KMS-11 (cell line): ENCODE measurements at regions not wholly inside any gene's neighbourhood (a gene's known extent, or its start where the extent isn't known, plus 50 kb on each side); places are given as distances from the start of the nearest gene placed in this dataset.

Experiments
- H2AFZ ChIP-seq: fragments of 200-600 bp; sonication (generic); 2 replicates; pipeline ENCODE4 v1.6.1; 2016; ENCODE audit warnings: antibody characterized with exemption, mixed run types, low read depth
- H3K27ac ChIP-seq: fragments of 200-600 bp; sonication (generic); 2 replicates; pipeline ENCODE4 v1.6.1; 2016; ENCODE audit warnings: mild to moderate bottlenecking, mixed run types
- H3K27me3 ChIP-seq: fragments of 200-600 bp; sonication (generic); 2 replicates; pipeline ENCODE4 v1.6.1; 2017; ENCODE audit warnings: mild to moderate bottlenecking, low read depth, mixed run types, moderate library complexity; ENCODE audit not compliant: insufficient read depth
- H3K36me3 ChIP-seq: fragments of 200-600 bp; sonication (generic); 2 replicates; pipeline ENCODE4 v1.6.1; 2017; ENCODE audit warnings: mild to moderate bottlenecking, mixed run types; ENCODE audit not compliant: insufficient read depth
- H3K4me1 ChIP-seq: fragments of 200-600 bp; sonication (generic); 2 replicates; pipeline ENCODE4 v1.6.1; 2016; ENCODE audit warnings: mild to moderate bottlenecking, low read depth, mixed run types; ENCODE audit not compliant: poor library complexity, severe bottlenecking
- H3K4me2 ChIP-seq: fragments of 200-600 bp; sonication (generic); 2 replicates; pipeline ENCODE4 v1.7.0; 2016; ENCODE audit warnings: mild to moderate bottlenecking, mixed run types
- H3K4me3 ChIP-seq: fragments of 200-600 bp; sonication (generic); IDR thresholded peaks from 2 replicates; pipeline ENCODE4 v1.6.1; 2017; ENCODE audit warnings: low read depth, low read length, mixed read lengths; ENCODE audit not compliant: insufficient read depth
- H3K79me2 ChIP-seq: fragments of 200-600 bp; sonication (generic); 2 replicates; pipeline ENCODE4 v1.6.1; 2016; ENCODE audit warnings: low read depth, mixed run types; ENCODE audit not compliant: insufficient read depth
- H3K9ac ChIP-seq: fragments of 200-600 bp; sonication (generic); 2 replicates; pipeline ENCODE4 v1.6.1; 2016; ENCODE audit warnings: mild to moderate bottlenecking, mixed run types
- H4K20me1 ChIP-seq: fragments of 200-600 bp; sonication (generic); 2 replicates; pipeline ENCODE4 v1.6.1; 2016; ENCODE audit warnings: mild to moderate bottlenecking, mixed run types; ENCODE audit not compliant: insufficient read depth
- TF ChIP-seq, protein P1 (sequence below): fragments of 200-600 bp; sonication (generic); conservative IDR thresholded peaks from 2 replicates; pipeline ENCODE4 v1.6.1; 2017; ENCODE audit warnings: low read depth, mild to moderate bottlenecking, antibody characterized with exemption, low read length, moderate library complexity, mixed read lengths

DNA sequence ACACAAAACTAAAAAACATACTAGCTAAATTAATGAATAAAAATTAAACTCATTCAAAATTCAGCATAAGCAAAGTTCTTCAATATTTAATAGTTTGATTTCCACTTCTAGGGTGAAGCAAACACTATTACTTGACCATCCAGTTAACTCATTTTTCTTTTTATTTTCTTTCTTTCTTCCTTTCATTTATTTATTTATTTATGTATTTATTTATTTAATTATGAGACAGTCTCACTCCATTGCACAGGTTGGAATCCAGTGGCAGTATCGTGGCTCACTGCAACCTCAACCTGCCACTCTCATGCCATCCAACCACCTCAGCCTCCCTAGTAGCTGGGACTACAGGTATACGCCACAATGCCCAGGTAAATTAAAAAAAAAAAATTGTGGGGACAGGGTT lies 2069.5 kb downstream of the NCAM2 start:
- no peaks in the 10 kb centered on the region for H3K27me3 ChIP-seq
- H3K4me1 ChIP-seq = no peaks in the 10 kb centered on the region
- no peak overlapping the region for H2AFZ ChIP-seq
- no peaks in the 10 kb centered on the region for H3K79me2 ChIP-seq
- H3K9ac ChIP-seq = no peak overlapping the region
- TF ChIP-seq, protein P1, sequence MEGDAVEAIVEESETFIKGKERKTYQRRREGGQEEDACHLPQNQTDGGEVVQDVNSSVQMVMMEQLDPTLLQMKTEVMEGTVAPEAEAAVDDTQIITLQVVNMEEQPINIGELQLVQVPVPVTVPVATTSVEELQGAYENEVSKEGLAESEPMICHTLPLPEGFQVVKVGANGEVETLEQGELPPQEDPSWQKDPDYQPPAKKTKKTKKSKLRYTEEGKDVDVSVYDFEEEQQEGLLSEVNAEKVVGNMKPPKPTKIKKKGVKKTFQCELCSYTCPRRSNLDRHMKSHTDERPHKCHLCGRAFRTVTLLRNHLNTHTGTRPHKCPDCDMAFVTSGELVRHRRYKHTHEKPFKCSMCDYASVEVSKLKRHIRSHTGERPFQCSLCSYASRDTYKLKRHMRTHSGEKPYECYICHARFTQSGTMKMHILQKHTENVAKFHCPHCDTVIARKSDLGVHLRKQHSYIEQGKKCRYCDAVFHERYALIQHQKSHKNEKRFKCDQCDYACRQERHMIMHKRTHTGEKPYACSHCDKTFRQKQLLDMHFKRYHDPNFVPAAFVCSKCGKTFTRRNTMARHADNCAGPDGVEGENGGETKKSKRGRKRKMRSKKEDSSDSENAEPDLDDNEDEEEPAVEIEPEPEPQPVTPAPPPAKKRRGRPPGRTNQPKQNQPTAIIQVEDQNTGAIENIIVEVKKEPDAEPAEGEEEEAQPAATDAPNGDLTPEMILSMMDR = no peak
- no peaks in the 10 kb centered on the region for H4K20me1 ChIP-seq
- no peak overlapping the region for H3K4me3 ChIP-seq
- no peak overlapping the region for H3K4me2 ChIP-seq
- H3K36me3 ChIP-seq = no peaks in the 10 kb centered on the region
- no peak overlapping the region for H3K27ac ChIP-seq

DNA sequence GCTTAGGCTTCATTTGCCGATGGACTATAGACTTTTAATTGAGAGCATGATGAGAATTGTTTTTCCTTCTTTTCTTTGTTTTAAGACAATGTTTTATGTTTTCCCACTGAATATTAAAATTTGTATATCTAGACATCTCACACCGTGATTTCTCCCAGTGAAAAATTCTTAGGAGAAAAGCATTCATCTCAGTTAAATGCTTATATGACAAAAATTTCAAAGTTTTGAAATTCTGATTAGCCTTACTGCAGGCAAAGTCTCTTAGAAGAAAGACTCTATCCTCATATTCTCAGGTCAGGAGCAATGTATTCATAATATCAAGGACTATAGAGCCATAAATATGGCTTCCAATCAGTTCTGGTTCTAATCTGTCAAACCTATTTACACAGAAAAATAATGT lies 2085.0 kb downstream of the NCAM2 start:
- Histone ChIP-seq H3K79me2 (no peaks in the 10 kb centered on the region), H3K9ac (no peak overlapping the region), H3K36me3 (no peaks in the 10 kb centered on the region), H3K4me3 (no peak overlapping the region), H3K27me3 (no peaks in the 10 kb centered on the region), H4K20me1 (no peaks in the 10 kb centered on the region), H3K27ac (no peak overlapping the region), H3K4me2 (no peak overlapping the region), H3K4me1 (no peaks in the 10 kb centered on the region), H2AFZ (no peak overlapping the region)
- TF ChIP-seq, protein P1 = no peak

DNA sequence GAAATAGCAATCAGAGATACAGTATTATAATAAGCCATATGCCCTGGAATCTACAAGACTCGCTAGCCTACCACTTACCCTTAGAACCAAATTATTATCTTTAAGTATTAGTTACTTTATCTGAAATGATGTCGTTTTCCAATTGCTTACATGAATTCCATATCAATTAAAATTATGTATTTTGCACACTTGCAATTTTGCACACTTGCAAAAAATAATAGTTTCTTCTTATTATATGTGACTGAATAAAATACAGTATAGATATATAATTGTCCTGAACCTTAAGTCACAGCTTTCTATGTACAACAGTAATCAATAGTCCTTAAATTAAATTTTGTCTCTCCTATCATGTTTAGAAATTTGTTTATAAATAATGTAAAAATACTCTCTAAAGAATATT lies 2095.1 kb downstream of the NCAM2 start:
- TF ChIP-seq, protein P1 = no peak
- Histone ChIP-seq H3K27me3 (no peaks in the 10 kb centered on the region), H3K4me2 (no peak overlapping the region), H3K36me3 (no peaks in the 10 kb centered on the region; the same call in 1 of the 2 replicates), H3K27ac (no peak overlapping the region), H4K20me1 (no peaks in the 10 kb centered on the region), H3K4me1 (no peaks in the 10 kb centered on the region), H2AFZ (no peak overlapping the region), H3K4me3 (no peak overlapping the region), H3K9ac (no peak overlapping the region), H3K79me2 (no peaks in the 10 kb centered on the region)

DNA sequence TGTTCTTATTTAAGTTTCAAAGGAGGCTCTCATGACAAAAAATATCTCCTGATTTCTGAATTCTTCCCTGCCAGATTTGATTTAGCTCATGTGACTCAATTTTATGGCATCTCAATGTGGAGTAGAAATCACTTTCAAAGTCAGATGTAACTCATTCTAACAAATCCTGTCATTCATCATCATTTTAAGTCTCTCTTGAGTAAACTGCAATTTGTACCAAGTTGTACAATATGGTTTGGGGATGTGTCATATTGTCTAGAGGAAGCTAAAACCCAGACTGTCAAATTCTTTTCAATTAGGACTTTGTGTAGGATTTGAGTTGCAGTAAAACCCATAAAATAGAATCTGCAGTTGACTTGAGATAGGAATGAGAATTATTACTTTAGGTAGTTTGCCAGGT lies 2101.0 kb downstream of the NCAM2 start:
- no peak overlapping the region for H3K4me2 ChIP-seq
- no peak overlapping the region for H3K4me3 ChIP-seq
- no peaks in the 10 kb centered on the region for H3K79me2 ChIP-seq
- H3K9ac ChIP-seq = no peak overlapping the region
- H4K20me1 ChIP-seq = no peaks in the 10 kb centered on the region
- H3K27ac ChIP-seq = no peak overlapping the region
- no peaks in the 10 kb centered on the region for H3K4me1 ChIP-seq
- H3K27me3 ChIP-seq = no peaks in the 10 kb centered on the region
- TF ChIP-seq, protein P1 = no peak
- no peak overlapping the region for H2AFZ ChIP-seq
- no peaks in the 10 kb centered on the region; the same call in 1 of the 2 replicates for H3K36me3 ChIP-seq
